ENCODE measurements at regions not wholly inside any gene's neighbourhood (a gene's known extent, or its start where the extent isn't known, plus 50 kb on each side); places are given as distances from the start of the nearest gene placed in this dataset.

GRCh38 chr14:22414876-22415604 is 174.0 kb downstream of the DAD1 start:
- no TSS peak for BruUV-seq (replicated peaks)
- H3K9me3 Mint-ChIP-seq (ENCODE audit: low read depth, unreplicated experiment): no peaks in the 10 kb centered on the region
- no peak for TF ChIP-seq CTCF (IDR thresholded peaks at IDR 0.05; ENCODE audit: unreplicated experiment)
- CTCF ChIA-PET: no interaction called here
- H3K27me3 Mint-ChIP-seq (ENCODE audit: unreplicated experiment): peaks cover 45% of the 10 kb centered on the region
- no peak for DNase-seq
- intact Hi-C loops (cut with micrococcal nuclease; ENCODE audit: unreplicated experiment): no loop called here
- H3K4me3 Mint-ChIP-seq (ENCODE audit: low read depth, unreplicated experiment): no peak overlapping the region
- no peaks in the 10 kb centered on the region for H3K36me3 Mint-ChIP-seq (ENCODE audit: insufficient read depth, unreplicated experiment)
- no peak overlapping the region for H3K27ac Mint-ChIP-seq (ENCODE audit: unreplicated experiment)
- no peaks in the 10 kb centered on the region for H3K4me1 Mint-ChIP-seq (ENCODE audit: low read depth, unreplicated experiment)

- Mint-ChIP-seq H3K27me3 (ENCODE audit: unreplicated experiment) (peaks cover 45% of the 10 kb centered on the region), H3K36me3 (ENCODE audit: insufficient read depth, unreplicated experiment) (no peaks in the 10 kb centered on the region), H3K4me3 (ENCODE audit: low read depth, unreplicated experiment) (no peak overlapping the region), H3K9me3 (ENCODE audit: low read depth, unreplicated experiment) (no peaks in the 10 kb centered on the region), H3K4me1 (ENCODE audit: low read depth, unreplicated experiment) (no peaks in the 10 kb centered on the region), H3K27ac (ENCODE audit: unreplicated experiment) (no peak overlapping the region)
- TF ChIP-seq CTCF (IDR thresholded peaks at IDR 0.05; ENCODE audit: unreplicated experiment): no peak
- intact Hi-C loops (cut with micrococcal nuclease; ENCODE audit: unreplicated experiment): no loop called here
- no TSS peak for BruUV-seq (replicated peaks)
- no peak for DNase-seq
- CTCF ChIA-PET: no interaction called here
These were observed 176.1 kb downstream of the DAD1 start for GRCh38 chr14:22412926-22413411.

GRCh38 chr14:22411398-22412055 is 177.5 kb downstream of the DAD1 start:
- BruUV-seq (replicated peaks): no TSS peak

GRCh38 chr14:22410497-22410896 is 178.5 kb downstream of the DAD1 start:
- H3K4me3 Mint-ChIP-seq (ENCODE audit: low read depth, unreplicated experiment): no peak overlapping the region
- intact Hi-C loops (cut with micrococcal nuclease; ENCODE audit: unreplicated experiment): no loop called here
- TF ChIP-seq CTCF (IDR thresholded peaks at IDR 0.05; ENCODE audit: unreplicated experiment): no peak
- no peaks in the 10 kb centered on the region for H3K9me3 Mint-ChIP-seq (ENCODE audit: low read depth, unreplicated experiment)
- H3K36me3 Mint-ChIP-seq (ENCODE audit: insufficient read depth, unreplicated experiment): no peaks in the 10 kb centered on the region
- no peak overlapping the region for H3K27ac Mint-ChIP-seq (ENCODE audit: unreplicated experiment)
- no peak for DNase-seq
- peaks cover 39% of the 10 kb centered on the region for H3K27me3 Mint-ChIP-seq (ENCODE audit: unreplicated experiment)
- H3K4me1 Mint-ChIP-seq (ENCODE audit: low read depth, unreplicated experiment): peaks cover 8% of the 10 kb centered on the region
- CTCF ChIA-PET: no interaction called here
- no TSS peak for BruUV-seq (replicated peaks)

More at GRCh38 chr14:22411398-22412055, 177.5 kb downstream of the DAD1 start:
- Mint-ChIP-seq H3K27me3 (ENCODE audit: unreplicated experiment) (peaks cover 45% of the 10 kb centered on the region), H3K4me3 (ENCODE audit: low read depth, unreplicated experiment) (no peak overlapping the region), H3K4me1 (ENCODE audit: low read depth, unreplicated experiment) (no peaks in the 10 kb centered on the region), H3K9me3 (ENCODE audit: low read depth, unreplicated experiment) (no peaks in the 10 kb centered on the region), H3K27ac (ENCODE audit: unreplicated experiment) (no peak overlapping the region), H3K36me3 (ENCODE audit: insufficient read depth, unreplicated experiment) (no peaks in the 10 kb centered on the region)
- CTCF ChIA-PET: interaction anchor here (0.6 kb wide), 1 partner anchor 619 kb away, joined by 6 read pairs; no protein-coding TSS in a partner anchor
- DNase-seq: no peak
- intact Hi-C loops (cut with micrococcal nuclease; ENCODE audit: unreplicated experiment): no loop called here
- no peak for TF ChIP-seq CTCF (IDR thresholded peaks at IDR 0.05; ENCODE audit: unreplicated experiment)

Measured in Calu3 (cell line).